ENCODE measurements at regions not wholly inside any gene's neighbourhood (a gene's known extent, or its start where the extent isn't known, plus 50 kb on each side); places are given as distances from the start of the nearest gene placed in this dataset.

DNA sequence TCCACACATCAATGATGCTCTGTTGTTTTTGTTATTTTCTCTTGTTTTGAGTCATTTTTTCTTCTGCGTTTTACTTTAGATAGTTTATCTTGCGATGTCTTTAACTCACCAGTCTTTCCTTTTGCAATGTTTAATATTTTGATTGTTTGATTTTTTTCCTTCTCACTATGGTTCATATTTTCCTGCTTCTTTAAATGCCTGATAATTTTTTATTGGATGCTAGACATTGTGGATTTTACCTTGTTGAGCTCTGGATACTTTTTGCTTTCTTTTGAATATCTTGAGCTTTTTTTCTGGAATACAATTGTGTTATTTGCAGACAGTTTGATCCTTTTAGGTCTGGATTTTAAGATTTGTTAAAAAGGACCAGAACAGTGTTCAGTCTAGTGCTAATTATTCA, 55.2 kb upstream of the GAS1 start:
- no peaks in the 10 kb centered on the region for H3K36me3 ChIP-seq (ENCODE audit: control insufficient read depth in 2 of 2, extremely low read depth in 1 of 2, insufficient read depth in 2 of 2, low read length in 2 of 2)
- DNase-seq (ENCODE audit: low read depth, low spot score) (no peak), FAIRE-seq (no peak)
- no peak overlapping the region for H3K4me3 ChIP-seq (ENCODE audit: control insufficient read depth in 2 of 3, extremely low read depth in 1 of 3, insufficient read depth in 2 of 3, low read depth in 1 of 3, low read length in 3 of 3)
- H4K20me1 ChIP-seq (ENCODE audit: control insufficient read depth, extremely low read depth, insufficient read depth, low read length) = no peaks in the 10 kb centered on the region
- dilution Hi-C loops (cut with MboI; ENCODE audit: extremely low pct_ligation_motif_present, low sequenced_read_pairs) = no loop called here
- no peak overlapping the region for H3K4me2 ChIP-seq (ENCODE audit: control insufficient read depth, extremely low read depth, insufficient read depth, low read depth, low read length)
- H3K27ac ChIP-seq (ENCODE audit: control insufficient read depth, insufficient read depth, low read length) = no peak overlapping the region
- H3K9me1 ChIP-seq (ENCODE audit: control insufficient read depth, extremely low read depth, insufficient read depth, low read length) = no peaks in the 10 kb centered on the region
- H3K9me3 ChIP-seq (ENCODE audit: control insufficient read depth, low read depth, low read length) = no peaks in the 10 kb centered on the region
- H3K27me3 ChIP-seq (ENCODE audit: control insufficient read depth, extremely low read depth, insufficient read depth, low read length) = no peaks in the 10 kb centered on the region
- TF ChIP-seq, protein P1, sequence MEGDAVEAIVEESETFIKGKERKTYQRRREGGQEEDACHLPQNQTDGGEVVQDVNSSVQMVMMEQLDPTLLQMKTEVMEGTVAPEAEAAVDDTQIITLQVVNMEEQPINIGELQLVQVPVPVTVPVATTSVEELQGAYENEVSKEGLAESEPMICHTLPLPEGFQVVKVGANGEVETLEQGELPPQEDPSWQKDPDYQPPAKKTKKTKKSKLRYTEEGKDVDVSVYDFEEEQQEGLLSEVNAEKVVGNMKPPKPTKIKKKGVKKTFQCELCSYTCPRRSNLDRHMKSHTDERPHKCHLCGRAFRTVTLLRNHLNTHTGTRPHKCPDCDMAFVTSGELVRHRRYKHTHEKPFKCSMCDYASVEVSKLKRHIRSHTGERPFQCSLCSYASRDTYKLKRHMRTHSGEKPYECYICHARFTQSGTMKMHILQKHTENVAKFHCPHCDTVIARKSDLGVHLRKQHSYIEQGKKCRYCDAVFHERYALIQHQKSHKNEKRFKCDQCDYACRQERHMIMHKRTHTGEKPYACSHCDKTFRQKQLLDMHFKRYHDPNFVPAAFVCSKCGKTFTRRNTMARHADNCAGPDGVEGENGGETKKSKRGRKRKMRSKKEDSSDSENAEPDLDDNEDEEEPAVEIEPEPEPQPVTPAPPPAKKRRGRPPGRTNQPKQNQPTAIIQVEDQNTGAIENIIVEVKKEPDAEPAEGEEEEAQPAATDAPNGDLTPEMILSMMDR (optimal IDR thresholded peaks at IDR 0.05 in 1 of 3, IDR thresholded peaks at IDR 0.05 in 1 of 3, conservative IDR thresholded peaks at IDR 0.05 in 1 of 3; ENCODE audit: extremely low read depth in 1 of 3, insufficient read depth in 2 of 3, low read length in 3 of 3) = no peak
- TF ChIP-seq EZH2 (IDR thresholded peaks at IDR 0.05; ENCODE audit: low read length) = no peak
- H3K4me1 ChIP-seq (ENCODE audit: control insufficient read depth, extremely low read depth, insufficient read depth, low read length) = peaks cover 9% of the 10 kb centered on the region
- no peak overlapping the region for H2AFZ ChIP-seq (ENCODE audit: control insufficient read depth, low read length)
- no peaks in the 10 kb centered on the region for H3K79me2 ChIP-seq (ENCODE audit: control insufficient read depth, insufficient read depth, low read length)
- H3K9ac ChIP-seq (ENCODE audit: control insufficient read depth, extremely low read depth, insufficient read depth, low read length) = no peak overlapping the region

DNA sequence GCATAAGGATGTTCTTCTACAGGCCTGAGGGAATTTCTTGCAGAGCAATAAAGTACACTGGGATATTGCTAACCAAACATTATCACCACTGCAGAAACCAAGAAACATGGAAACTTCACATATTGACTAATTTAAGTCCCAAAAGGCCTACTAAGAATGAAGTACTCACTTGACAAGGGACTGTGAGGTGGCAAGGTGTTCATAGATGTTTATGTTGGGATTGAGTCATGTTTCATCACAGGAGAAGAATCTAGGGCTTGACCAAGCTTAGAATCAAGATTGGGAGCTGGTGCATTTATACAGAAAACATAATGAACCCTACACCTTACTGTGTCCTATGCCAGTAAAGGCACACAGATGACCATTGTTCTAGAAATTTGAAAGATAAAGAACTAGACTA, 56.7 kb upstream of the GAS1 start:
- DNase-seq (ENCODE audit: low read depth, low spot score) = no peak

More for the DNA sequence above, 56.7 kb upstream of the GAS1 start:
- FAIRE-seq = no peak
- Histone ChIP-seq H3K9ac (ENCODE audit: control insufficient read depth, extremely low read depth, insufficient read depth, low read length) (no peak overlapping the region), H3K36me3 (ENCODE audit: control insufficient read depth in 2 of 2, extremely low read depth in 1 of 2, insufficient read depth in 2 of 2, low read length in 2 of 2) (no peaks in the 10 kb centered on the region), H3K4me1 (ENCODE audit: control insufficient read depth, extremely low read depth, insufficient read depth, low read length) (peaks cover 9% of the 10 kb centered on the region), H3K79me2 (ENCODE audit: control insufficient read depth, insufficient read depth, low read length) (no peaks in the 10 kb centered on the region), H4K20me1 (ENCODE audit: control insufficient read depth, extremely low read depth, insufficient read depth, low read length) (no peaks in the 10 kb centered on the region), H3K9me3 (ENCODE audit: control insufficient read depth, low read depth, low read length) (no peaks in the 10 kb centered on the region), H3K27ac (ENCODE audit: control insufficient read depth, insufficient read depth, low read length) (no peak overlapping the region), H2AFZ (ENCODE audit: control insufficient read depth, low read length) (no peak overlapping the region), H3K9me1 (ENCODE audit: control insufficient read depth, extremely low read depth, insufficient read depth, low read length) (no peaks in the 10 kb centered on the region), H3K4me3 (ENCODE audit: control insufficient read depth in 2 of 3, extremely low read depth in 1 of 3, insufficient read depth in 2 of 3, low read depth in 1 of 3, low read length in 3 of 3) (no peak overlapping the region), H3K4me2 (ENCODE audit: control insufficient read depth, extremely low read depth, insufficient read depth, low read depth, low read length) (no peak overlapping the region), H3K27me3 (ENCODE audit: control insufficient read depth, extremely low read depth, insufficient read depth, low read length) (no peaks in the 10 kb centered on the region)
- dilution Hi-C loops (cut with MboI; ENCODE audit: extremely low pct_ligation_motif_present, low sequenced_read_pairs) = no loop called here
- TF ChIP-seq, protein P1 (optimal IDR thresholded peaks at IDR 0.05 in 1 of 3, IDR thresholded peaks at IDR 0.05 in 1 of 3, conservative IDR thresholded peaks at IDR 0.05 in 1 of 3; ENCODE audit: extremely low read depth in 1 of 3, insufficient read depth in 2 of 3, low read length in 3 of 3) = no peak
- TF ChIP-seq EZH2 (IDR thresholded peaks at IDR 0.05; ENCODE audit: low read length) = no peak
